Progenitor cell of endocrine pancreas (in vitro differentiated cells): ENCODE measurements at regions not wholly inside any gene's neighbourhood (a gene's known extent, or its start where the extent isn't known, plus 50 kb on each side); places are given as distances from the start of the nearest gene placed in this dataset.

Experiments
- DNase-seq: peaks from one replicate; pipeline ENCODE4 v3.0.0; 2021; ENCODE audit warnings: low spot score; ENCODE audit not compliant: unreplicated experiment
- H3K27ac Mint-ChIP-seq: 2 replicates; pipeline ENCODE4 v1.8.0; 2021; ENCODE audit warnings: mild to moderate bottlenecking, moderate library complexity, mixed read lengths
- H3K27me3 Mint-ChIP-seq: 2 replicates; pipeline ENCODE4 v1.8.0; 2021; ENCODE audit warnings: mixed read lengths
- H3K36me3 Mint-ChIP-seq: 2 replicates; pipeline ENCODE4 v1.8.0; 2022; ENCODE audit warnings: mixed read lengths; ENCODE audit not compliant: insufficient read depth
- H3K4me1 Mint-ChIP-seq: 2 replicates; pipeline ENCODE4 v1.8.0; 2021; ENCODE audit warnings: low read depth, mixed read lengths
- H3K4me3 Mint-ChIP-seq: 2 replicates; pipeline ENCODE4 v1.8.0; 2021; ENCODE audit warnings: low read depth, mild to moderate bottlenecking, moderate library complexity, mixed read lengths
- H3K9me3 Mint-ChIP-seq: 2 replicates; pipeline ENCODE4 v1.8.0; 2021; ENCODE audit warnings: low read depth, mixed read lengths
- CTCF ChIP-seq: fragments of 200-600 bp; sonication (generic); IDR thresholded peaks from one replicate; pipeline ENCODE4 v1.5.0; 2021; ENCODE audit warnings: antibody characterized with exemption, mild to moderate bottlenecking; ENCODE audit not compliant: unreplicated experiment

DNA sequence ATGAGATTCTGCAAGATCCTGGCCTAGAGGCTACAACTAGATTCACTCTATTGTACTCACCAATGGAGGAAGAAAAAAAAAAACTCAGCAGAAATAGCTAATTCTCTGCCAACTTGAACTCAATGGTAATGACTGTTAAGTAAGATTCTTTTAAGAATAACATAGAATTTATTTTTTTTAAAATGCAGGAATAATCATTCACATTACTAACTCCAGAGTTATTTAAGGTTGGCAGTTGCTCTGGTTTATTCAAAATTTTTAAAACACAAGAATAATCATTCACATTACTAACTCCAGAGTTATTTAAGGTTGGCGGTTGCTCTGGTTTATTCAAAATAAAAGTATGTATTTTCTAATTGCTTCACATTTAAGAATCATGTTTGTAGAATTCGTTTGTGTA is 1071.9 kb downstream of the IGSF11 start:
- Mint-ChIP-seq H3K27me3 (no peaks in the 10 kb centered on the region), H3K4me3 (no peak overlapping the region), H3K9me3 (peaks cover 3% of the 10 kb centered on the region), H3K36me3 (peaks cover 1% of the 10 kb centered on the region), H3K4me1 (peaks cover 6% of the 10 kb centered on the region), H3K27ac (no peak overlapping the region)
- TF ChIP-seq CTCF = no peak
- DNase-seq = no peak

GRCh38 chr3:117963858-117964257 is 1070.8 kb downstream of the IGSF11 start:
- Mint-ChIP-seq H3K36me3 (peaks cover 1% of the 10 kb centered on the region), H3K4me1 (peaks cover 6% of the 10 kb centered on the region), H3K9me3 (peaks cover 3% of the 10 kb centered on the region), H3K27me3 (no peaks in the 10 kb centered on the region), H3K4me3 (no peak overlapping the region), H3K27ac (no peak overlapping the region)
- no peak for TF ChIP-seq CTCF
- no peak for DNase-seq

DNA sequence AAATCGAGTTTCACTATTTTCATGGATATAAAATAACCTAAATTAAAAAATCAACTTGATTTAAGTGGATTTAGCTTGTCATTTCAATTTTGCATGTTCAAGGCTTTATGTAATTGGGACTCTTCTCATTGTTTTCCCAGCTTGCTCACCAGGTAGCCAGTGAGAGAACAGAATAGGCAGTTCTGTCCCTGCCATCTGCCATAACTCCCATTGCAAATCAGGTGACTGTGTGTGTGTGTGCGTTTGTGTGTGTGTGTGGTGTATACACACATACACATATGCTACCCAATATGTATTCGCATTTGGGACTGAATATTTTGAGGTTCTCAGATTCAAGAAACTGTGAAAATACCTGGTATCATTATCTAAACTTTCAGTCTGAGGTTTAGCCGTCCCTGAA is 1069.8 kb downstream of the IGSF11 start:
- no peak for TF ChIP-seq CTCF
- Mint-ChIP-seq H3K4me1 (peaks cover 6% of the 10 kb centered on the region), H3K27me3 (no peaks in the 10 kb centered on the region), H3K4me3 (no peak overlapping the region), H3K36me3 (peaks cover 1% of the 10 kb centered on the region), H3K27ac (no peak overlapping the region), H3K9me3 (peaks cover 3% of the 10 kb centered on the region)
- no peak for DNase-seq

DNA sequence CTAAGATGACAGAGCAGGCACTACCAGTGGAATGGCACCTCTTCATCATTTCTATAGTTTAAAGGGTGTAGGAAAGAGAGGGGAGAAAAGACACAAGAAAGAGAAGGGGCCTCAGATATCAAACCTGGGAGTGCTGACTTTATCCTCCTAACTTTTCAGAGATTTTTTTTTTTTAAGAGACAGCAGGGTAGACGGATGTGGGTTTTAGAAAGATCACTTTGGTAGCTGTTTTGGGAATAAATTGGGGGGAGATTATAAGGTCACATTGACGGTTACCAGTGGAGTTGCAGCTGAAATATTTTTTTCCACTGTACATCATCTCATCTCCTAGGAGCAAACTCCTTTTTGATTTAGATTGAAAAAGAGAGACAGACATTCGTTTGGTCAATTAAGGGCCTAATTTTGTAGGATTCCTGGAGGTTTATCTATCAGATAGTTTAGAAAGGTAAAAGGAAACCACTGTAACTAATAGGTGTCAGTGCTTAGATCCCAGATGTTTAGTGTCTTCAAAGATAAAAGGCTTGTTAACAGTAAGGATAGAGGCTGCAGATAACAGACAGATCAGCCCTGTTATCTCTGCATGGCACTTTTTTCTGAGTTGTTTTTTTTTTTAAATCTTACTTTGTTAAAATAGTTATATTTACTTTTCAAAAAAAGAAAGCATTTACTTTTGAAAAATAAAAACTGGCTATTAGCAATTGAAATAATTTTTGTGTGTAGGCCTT is 1057.0 kb downstream of the IGSF11 start:
- no peaks in the 10 kb centered on the region for H3K9me3 Mint-ChIP-seq

GRCh38 chr3:117979466-117979865 is 1055.2 kb downstream of the IGSF11 start:
- no peaks in the 10 kb centered on the region for H3K9me3 Mint-ChIP-seq
- no peaks in the 10 kb centered on the region for H3K36me3 Mint-ChIP-seq
- peaks cover 2% of the 10 kb centered on the region for H3K4me1 Mint-ChIP-seq

More for the DNA sequence above, 1057.0 kb downstream of the IGSF11 start:
- Mint-ChIP-seq H3K27me3 (no peaks in the 10 kb centered on the region), H3K27ac (no peak overlapping the region), H3K36me3 (peaks cover 2% of the 10 kb centered on the region), H3K4me3 (no peak overlapping the region), H3K4me1 (peaks cover 2% of the 10 kb centered on the region)
- DNase-seq = no peak
- TF ChIP-seq CTCF = no peak

More at GRCh38 chr3:117979466-117979865, 1055.2 kb downstream of the IGSF11 start:
- H3K4me3 Mint-ChIP-seq = no peak overlapping the region
- TF ChIP-seq CTCF = no peak
- no peak for DNase-seq
- H3K27me3 Mint-ChIP-seq = no peaks in the 10 kb centered on the region
- no peak overlapping the region for H3K27ac Mint-ChIP-seq
